ENCODE measurements at regions not wholly inside any gene's neighbourhood (a gene's known extent, or its start where the extent isn't known, plus 50 kb on each side); places are given as distances from the start of the nearest gene placed in this dataset.
A peak's percentile ranks its signal among the peaks of the same experiment; 100 is the strongest.

DNA sequence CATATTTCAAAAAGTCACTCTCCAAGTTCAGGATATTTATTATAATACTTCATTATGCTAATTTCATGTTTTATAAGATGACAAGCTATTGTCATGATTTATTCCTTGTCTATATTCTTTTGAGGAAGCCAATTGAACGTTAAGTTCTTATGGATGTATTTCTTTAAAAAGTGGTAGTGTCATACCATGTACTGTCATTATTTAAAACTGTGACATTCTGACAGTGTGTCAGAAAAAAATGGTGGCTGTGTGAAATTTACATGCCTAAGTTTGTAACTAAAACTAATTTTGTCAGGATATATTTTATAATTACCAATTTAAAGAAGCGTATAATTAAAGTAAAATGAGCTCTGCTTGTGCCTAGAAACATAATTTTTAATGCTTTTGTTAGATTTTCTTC lies 158.9 kb upstream of the HDAC9 start:
- H3K4me3 ChIP-seq = no peak overlapping the region
- H3K27ac ChIP-seq = no peak overlapping the region
- no peak for DNase-seq (ENCODE audit: low spot score)
- TF ChIP-seq, protein P1, sequence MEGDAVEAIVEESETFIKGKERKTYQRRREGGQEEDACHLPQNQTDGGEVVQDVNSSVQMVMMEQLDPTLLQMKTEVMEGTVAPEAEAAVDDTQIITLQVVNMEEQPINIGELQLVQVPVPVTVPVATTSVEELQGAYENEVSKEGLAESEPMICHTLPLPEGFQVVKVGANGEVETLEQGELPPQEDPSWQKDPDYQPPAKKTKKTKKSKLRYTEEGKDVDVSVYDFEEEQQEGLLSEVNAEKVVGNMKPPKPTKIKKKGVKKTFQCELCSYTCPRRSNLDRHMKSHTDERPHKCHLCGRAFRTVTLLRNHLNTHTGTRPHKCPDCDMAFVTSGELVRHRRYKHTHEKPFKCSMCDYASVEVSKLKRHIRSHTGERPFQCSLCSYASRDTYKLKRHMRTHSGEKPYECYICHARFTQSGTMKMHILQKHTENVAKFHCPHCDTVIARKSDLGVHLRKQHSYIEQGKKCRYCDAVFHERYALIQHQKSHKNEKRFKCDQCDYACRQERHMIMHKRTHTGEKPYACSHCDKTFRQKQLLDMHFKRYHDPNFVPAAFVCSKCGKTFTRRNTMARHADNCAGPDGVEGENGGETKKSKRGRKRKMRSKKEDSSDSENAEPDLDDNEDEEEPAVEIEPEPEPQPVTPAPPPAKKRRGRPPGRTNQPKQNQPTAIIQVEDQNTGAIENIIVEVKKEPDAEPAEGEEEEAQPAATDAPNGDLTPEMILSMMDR (IDR thresholded peaks at IDR 0.05) = no peak

- no peak for DNase-seq (ENCODE audit: low spot score)
- peak overlapping the region in 1 of 2 donors; percentile 33 for H3K27ac ChIP-seq
- TF ChIP-seq, protein P1 (IDR thresholded peaks at IDR 0.05) = no peak
- H3K4me3 ChIP-seq = no peak overlapping the region
Observed at GRCh38 chr7:18337048-18337809, 158.3 kb upstream of the HDAC9 start.

DNA sequence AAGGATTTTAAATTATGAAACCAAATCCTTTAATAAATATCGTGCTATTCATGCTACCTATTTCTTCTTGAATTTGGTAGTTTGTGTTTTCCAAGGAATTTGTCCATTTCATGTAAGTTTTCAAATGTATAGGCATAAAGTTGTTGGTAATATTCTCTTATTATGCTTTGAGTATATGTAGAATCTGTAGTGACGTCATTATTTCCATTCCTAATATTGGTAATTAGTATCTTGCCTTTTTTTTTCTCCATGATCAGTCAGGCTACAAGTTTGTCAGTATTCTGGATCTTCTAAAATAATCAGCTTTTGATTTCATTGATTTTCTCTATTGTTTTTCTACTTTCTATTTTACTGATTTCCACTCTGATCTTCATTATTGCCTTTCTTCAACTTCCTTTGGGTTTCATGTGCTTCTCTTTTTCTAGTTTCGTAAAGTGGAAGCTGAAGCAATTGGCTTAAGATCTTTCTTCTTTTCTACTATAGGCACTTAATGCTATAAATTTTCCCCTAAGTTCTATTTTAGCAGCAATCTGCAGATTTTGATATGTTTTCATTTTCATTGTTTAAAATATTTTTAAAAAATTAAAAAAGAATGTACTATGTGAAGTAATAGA lies 156.5 kb upstream of the HDAC9 start:
- no peak overlapping the region for H3K4me3 ChIP-seq
- TF ChIP-seq, protein P1 (IDR thresholded peaks at IDR 0.05) = no peak
- DNase-seq (ENCODE audit: low spot score) = no peak
- H3K27ac ChIP-seq = no peak overlapping the region

DNA sequence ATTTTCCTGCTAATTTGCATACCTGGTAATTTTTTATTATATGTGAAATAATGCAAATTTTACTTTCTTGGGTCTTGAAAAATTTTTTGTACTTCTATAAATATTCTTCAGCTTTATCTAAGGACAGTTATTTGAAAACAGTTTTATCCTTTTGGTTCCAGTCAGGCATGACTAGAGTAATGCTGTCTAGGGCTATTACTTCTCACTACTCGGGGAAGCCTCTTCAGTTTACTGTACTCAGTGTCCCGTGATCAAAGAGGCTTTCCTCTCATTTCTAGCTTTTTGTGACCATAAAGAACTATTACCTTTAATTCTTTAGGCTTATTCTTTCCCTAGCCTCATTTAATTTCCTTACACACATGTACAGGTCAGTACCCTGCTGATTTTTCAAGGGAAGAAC lies 153.8 kb upstream of the HDAC9 start:
- DNase-seq (ENCODE audit: low spot score) = no peak
- TF ChIP-seq, protein P1 (IDR thresholded peaks at IDR 0.05) = no peak
- Histone ChIP-seq H3K27ac (no peak overlapping the region), H3K4me3 (no peak overlapping the region)

DNA sequence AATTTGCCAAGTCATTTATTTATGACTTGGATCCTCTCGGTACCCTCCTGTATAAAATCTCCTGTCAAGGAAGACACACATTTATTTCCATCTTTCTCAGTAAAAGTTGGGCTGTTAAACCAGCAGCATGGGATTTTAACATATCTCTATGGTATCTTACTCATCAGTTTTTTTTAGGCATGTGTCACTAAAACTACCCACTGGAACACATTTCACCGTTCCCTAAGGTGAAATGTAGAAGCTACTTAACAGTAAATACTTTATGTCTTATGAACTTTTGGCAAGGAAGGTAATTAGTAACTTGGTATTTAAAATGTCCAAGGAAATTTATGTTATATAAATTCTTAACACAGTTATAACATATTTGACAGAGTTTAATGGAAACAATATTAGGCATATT lies 152.5 kb upstream of the HDAC9 start:
- no peak overlapping the region for H3K4me3 ChIP-seq
- H3K27ac ChIP-seq = no peak overlapping the region
- TF ChIP-seq, protein P1 (IDR thresholded peaks at IDR 0.05) = no peak
- DNase-seq (ENCODE audit: low spot score) = no peak

- TF ChIP-seq, protein P1 (IDR thresholded peaks at IDR 0.05) = no peak
- no peak for DNase-seq (ENCODE audit: low spot score)
- Histone ChIP-seq H3K4me3 (no peak overlapping the region), H3K27ac (no peak overlapping the region)
Observed at GRCh38 chr7:18344536-18344935, 151.0 kb upstream of the HDAC9 start.

Measured in coronary artery (tissue), 2 donors.